ENCODE measurements at regions not wholly inside any gene's neighbourhood (a gene's known extent, or its start where the extent isn't known, plus 50 kb on each side); places are given as distances from the start of the nearest gene placed in this dataset.

GRCh38 chr16:31764103-31764502 lies 109.5 kb upstream of the ZNF267 start (continued):
- TF ChIP-seq ZBTB40 (IDR thresholded peaks at IDR 0.05; ENCODE audit: borderline replicate concordance) (no peak), RFX5 (IDR thresholded peaks at IDR 0.05; ENCODE audit: low read depth, low read length) (no peak), YY1 (IDR thresholded peaks at IDR 0.05; ENCODE audit: low read depth, low read length) (no peak), BCL3 (IDR thresholded peaks at IDR 0.05; ENCODE audit: borderline replicate concordance, insufficient read depth, low read depth, low read length, poor library complexity, severe bottlenecking) (no peak), MEF2B (IDR thresholded peaks at IDR 0.05; ENCODE audit: partially characterized antibody, poor library complexity, severe bottlenecking) (no peak), TAF1 (IDR thresholded peaks at IDR 0.05; ENCODE audit: borderline replicate concordance, low read depth, low read length) (no peak), ZNF687 (IDR thresholded peaks at IDR 0.05) (no peak), KAT2A (conservative IDR thresholded peaks at IDR 0.05; ENCODE audit: control insufficient read depth, low read depth, low read length) (no peak), YBX1 (IDR thresholded peaks at IDR 0.05) (no peak), IRF5 (IDR thresholded peaks at IDR 0.05; ENCODE audit: borderline replicate concordance) (no peak), JUND (IDR thresholded peaks at IDR 0.05; ENCODE audit: low read depth, low read length) (no peak), CBFB (IDR thresholded peaks at IDR 0.05; ENCODE audit: low read depth) (no peak), E2F8 (IDR thresholded peaks at IDR 0.05; ENCODE audit: low read depth, partially characterized antibody) (no peak)

All from GM12878 (cell line).